GM23338 (cell line): ENCODE measurements at regions not wholly inside any gene's neighbourhood (a gene's known extent, or its start where the extent isn't known, plus 50 kb on each side); places are given as distances from the start of the nearest gene placed in this dataset.

Experiments used
- CREB1 ChIP-seq: fragments of 250-450 bp; sonication (Bioruptor Pico); IDR thresholded peaks from 2 replicates; pipeline ENCODE4 v1.5.0; 2020; ENCODE audit warnings: low read depth, mild to moderate bottlenecking, moderate library complexity
- CTCF ChIP-seq, 2 experiments: fragments of 200-600 bp in 1 of 2; sonication (generic) in 1 of 2; conservative IDR thresholded peaks; 2 replicates each; pipeline versions ENCODE4 v1.5.1 to v1.6.1; 2016 to 2017; ENCODE audit warnings: antibody characterized with exemption in 2 of 2, low read depth in 2 of 2, mild to moderate bottlenecking in 2 of 2, moderate library complexity in 1 of 2
- EZH2 ChIP-seq: fragments of 200-600 bp; sonication (generic); IDR thresholded peaks from one replicate; pipeline ENCODE4 v1.8.0; 2017; ENCODE audit warnings: antibody characterized with exemption, mild to moderate bottlenecking, low read depth; ENCODE audit not compliant: unreplicated experiment

- no peak for TF ChIP-seq CREB1 (CRISPR knock-in tag)
- TF ChIP-seq CTCF (conservative IDR thresholded peaks at IDR 0.05; ENCODE audit: low read depth in 2 of 2): no peak
- no peak for TF ChIP-seq EZH2
Observed at GRCh38 chr7:114795475-114795874, 126.4 kb upstream of the MDFIC start.
